Endothelial cell of umbilical vein (primary cell): ENCODE measurements at regions not wholly inside any gene's neighbourhood (a gene's known extent, or its start where the extent isn't known, plus 50 kb on each side); places are given as distances from the start of the nearest gene placed in this dataset.

Experiments
- POLR2A ChIP-seq: IDR thresholded peaks from 2 replicates; pipeline ENCODE4 v1.6.1; 2012; ENCODE audit warnings: low read depth, mild to moderate bottlenecking, control low read depth, low read length
- TF ChIP-seq, protein P1 (sequence below), 2 donors: IDR thresholded peaks; 1 replicate in 1 of 2; 2 replicates in 1 of 2; pipeline ENCODE4 v1.5.1; 2011; ENCODE audit warnings: low read length in 2 of 2, mild to moderate bottlenecking in 2 of 2, moderate library complexity in 2 of 2, control low read depth in 1 of 2, inconsistent platforms in 1 of 2, low read depth in 1 of 2; ENCODE audit not compliant: insufficient read depth in 1 of 2; ENCODE audit errors: extremely low read depth in 1 of 2
- TF ChIP-seq, protein P2 (sequence below): IDR thresholded peaks from 2 replicates; pipeline ENCODE4 v1.6.1; 2011; ENCODE audit not compliant: insufficient read depth, insufficient read length

DNA sequence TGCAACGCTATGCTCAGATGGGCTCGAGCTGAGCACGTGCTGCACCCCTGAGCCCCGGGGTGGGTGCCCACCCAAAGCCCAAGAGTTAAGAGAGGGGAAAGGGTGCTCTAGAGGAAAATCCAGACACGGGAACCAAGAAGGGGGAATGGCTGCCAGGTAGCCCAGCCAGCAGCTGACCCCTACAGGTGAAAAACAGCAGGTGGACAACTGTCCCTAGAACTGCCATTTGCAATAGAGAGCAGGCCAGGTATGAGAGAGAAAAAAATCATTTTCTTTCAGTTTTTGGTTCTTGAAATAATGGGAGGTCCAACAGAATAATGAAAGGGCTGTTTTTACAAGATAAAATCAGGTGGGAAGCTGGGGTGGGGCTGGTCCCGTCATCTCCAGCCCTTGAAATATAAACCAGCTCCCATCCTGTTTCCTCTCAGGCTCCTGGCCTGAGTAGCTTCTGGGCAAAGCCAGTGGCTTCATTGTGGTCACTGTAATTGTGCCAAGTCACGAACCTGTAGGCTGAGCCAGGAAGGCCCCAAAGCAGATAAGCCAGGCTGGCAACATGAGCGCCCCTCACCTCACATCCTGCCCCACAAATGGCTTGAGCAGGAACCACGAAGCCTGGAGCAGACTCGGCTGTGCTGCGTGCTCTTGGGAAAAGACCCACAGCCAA, 257.8 kb downstream of the SNX10 start:
- TF ChIP-seq, protein P1, sequence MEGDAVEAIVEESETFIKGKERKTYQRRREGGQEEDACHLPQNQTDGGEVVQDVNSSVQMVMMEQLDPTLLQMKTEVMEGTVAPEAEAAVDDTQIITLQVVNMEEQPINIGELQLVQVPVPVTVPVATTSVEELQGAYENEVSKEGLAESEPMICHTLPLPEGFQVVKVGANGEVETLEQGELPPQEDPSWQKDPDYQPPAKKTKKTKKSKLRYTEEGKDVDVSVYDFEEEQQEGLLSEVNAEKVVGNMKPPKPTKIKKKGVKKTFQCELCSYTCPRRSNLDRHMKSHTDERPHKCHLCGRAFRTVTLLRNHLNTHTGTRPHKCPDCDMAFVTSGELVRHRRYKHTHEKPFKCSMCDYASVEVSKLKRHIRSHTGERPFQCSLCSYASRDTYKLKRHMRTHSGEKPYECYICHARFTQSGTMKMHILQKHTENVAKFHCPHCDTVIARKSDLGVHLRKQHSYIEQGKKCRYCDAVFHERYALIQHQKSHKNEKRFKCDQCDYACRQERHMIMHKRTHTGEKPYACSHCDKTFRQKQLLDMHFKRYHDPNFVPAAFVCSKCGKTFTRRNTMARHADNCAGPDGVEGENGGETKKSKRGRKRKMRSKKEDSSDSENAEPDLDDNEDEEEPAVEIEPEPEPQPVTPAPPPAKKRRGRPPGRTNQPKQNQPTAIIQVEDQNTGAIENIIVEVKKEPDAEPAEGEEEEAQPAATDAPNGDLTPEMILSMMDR (IDR thresholded peaks at IDR 0.05; ENCODE audit: extremely low read depth in 1 of 2, insufficient read depth in 1 of 2, low read depth in 1 of 2, low read length in 2 of 2): no peak
- TF ChIP-seq, protein P2, sequence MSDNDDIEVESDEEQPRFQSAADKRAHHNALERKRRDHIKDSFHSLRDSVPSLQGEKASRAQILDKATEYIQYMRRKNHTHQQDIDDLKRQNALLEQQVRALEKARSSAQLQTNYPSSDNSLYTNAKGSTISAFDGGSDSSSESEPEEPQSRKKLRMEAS: no peak
- no peak for TF ChIP-seq POLR2A
